HUDEP-2 (cell line): ENCODE measurements at regions not wholly inside any gene's neighbourhood (a gene's known extent, or its start where the extent isn't known, plus 50 kb on each side); places are given as distances from the start of the nearest gene placed in this dataset.
"Not testable (repeated sequence)": the region's sequence is repeated elsewhere in the genome, so short reads cannot be mapped to it uniquely, and the experiment has no call there.

Experiments used
- DNase-seq, 76 experiments: peaks; one replicate each; lab custom pipeline; 2025; ENCODE audit not compliant: unreplicated experiment in 76 of 76; lab: John Stamatoyannopoulos, UW

- DNase-seq = no peak
Observed at GRCh38 chr4:147139455-147140198, 194.0 kb upstream of the TTC29 start.

- DNase-seq = no peak
Observed at GRCh38 chr4:147151763-147152162, 206.1 kb upstream of the TTC29 start.

DNA sequence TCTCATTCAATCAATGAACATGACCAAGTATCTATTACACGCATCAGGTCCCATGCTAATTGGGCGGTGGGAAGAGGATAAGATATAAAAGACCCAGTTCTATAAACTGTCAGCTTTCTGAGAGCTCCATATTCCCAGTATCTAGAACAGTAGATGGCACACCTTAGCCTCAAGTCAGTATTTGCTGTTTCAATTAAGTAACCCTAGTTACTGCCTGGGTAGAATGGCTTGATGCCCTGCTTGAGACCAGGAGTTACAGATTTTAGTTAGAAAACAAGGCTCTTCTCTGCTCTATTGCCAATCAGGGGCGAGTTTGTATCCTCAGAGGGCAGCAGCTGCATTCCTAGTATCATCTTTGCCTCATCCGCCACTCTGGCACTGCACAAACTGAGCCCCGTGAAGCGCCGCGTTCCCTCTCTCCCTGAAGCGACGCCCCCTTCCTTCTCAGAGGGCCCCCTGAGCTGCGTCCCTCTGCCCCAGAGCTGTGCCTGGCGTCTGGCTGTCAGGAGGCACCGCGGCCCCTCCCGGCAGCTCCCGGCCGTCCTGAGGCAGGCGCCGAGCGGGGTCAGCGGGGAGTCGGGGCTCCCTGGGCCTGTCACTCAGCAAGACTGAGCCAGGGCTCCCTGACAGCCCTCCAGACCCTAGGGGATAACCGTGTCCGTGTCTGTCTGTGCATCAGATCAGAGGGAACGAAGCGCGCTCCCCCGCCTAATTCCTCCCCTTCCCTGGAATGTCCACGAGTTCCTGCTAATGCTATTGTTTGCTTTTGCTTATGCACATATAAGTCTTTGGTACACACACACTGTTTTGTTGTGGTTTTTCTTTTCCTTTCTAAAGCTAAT, 212.4 kb upstream of the TTC29 start:
- DNase-seq = no peak

- DNase-seq = peak in 13 of 76 experiments; percentile 1 to 41 (median 8)
Observed at GRCh38 chr4:147160908-147161513, 215.3 kb upstream of the TTC29 start.

GRCh38 chr4:147163311-147163710, 217.6 kb upstream of the TTC29 start:
- no peak for DNase-seq

GRCh38 chr4:147168200-147168599, 222.5 kb upstream of the TTC29 start:
- not testable (repeated sequence) for DNase-seq

DNA sequence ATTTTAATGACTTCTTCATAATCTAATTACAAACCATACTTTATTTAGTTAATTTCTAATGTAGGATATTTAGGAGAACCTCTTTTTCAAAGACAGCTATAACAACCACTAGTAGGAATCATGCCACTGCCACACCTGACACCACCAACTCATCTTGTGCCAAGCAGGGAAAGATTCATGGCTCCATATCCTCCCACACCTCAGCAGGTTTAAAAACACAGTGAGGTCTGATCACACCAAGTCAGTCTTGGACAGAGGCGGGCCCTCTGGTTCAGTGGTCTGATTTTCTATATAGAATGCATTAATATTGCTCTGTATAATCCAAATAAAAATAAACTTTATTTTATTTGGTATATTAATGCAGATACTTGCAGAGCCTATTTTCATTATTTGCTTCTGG, 227.7 kb upstream of the TTC29 start:
- no peak for DNase-seq

DNA sequence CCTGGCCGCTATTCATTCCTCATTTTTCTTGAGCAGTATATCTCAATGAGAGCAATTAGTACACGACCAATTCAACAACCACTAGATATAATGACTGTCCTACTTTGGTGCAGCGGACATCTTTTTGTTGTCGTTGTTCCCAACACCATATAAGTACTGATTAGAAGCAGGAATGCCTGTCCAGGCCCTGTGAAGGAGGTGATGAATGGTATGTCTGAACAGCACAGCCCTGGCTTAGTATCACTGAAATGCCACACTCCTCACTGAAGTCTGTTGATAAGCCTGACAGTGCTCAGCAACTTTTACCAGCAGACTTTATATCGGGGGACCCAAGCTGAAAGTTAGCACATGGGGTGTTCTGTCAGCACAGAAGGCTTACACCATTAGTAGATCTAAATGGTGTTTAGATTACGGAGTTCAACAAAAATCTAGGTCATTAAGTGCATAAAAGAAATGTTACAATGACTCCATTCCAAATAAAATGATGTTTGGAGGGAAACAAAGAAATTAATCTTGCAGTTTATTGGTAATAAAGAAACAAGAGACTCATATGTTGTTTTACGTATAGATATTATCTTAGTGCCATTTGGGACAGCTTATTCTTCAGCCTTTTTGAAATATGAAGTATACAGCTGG, 228.3 kb upstream of the TTC29 start:
- no peak for DNase-seq

DNA sequence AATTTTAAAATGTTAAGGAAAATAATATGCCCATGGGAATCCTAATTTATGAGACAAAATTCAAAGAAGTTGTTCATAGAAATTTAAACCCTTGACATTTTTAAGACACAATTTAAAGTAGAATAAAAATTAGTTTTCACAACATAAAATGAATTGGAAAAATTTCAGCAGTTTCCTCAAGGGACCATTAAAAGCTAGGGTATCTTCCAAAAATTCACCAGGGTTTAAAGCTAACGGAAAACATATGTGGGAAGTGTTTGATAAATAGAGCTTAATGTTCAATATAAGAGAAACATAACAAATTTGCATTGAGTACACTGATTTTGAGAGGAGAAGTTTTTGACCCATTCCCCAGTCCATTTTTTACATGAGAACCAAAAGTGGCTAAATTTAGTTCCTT, 228.9 kb upstream of the TTC29 start:
- no peak for DNase-seq

- no peak for DNase-seq
Observed at GRCh38 chr4:147175460-147176025, 229.9 kb upstream of the TTC29 start.

GRCh38 chr4:147182041-147182440, 236.4 kb upstream of the TTC29 start:
- DNase-seq = no peak

- no peak for DNase-seq
Observed at GRCh38 chr4:147192679-147193078, 247.0 kb upstream of the TTC29 start.

- DNase-seq = peak in 2 of 76 experiments; percentile 1
Observed at GRCh38 chr4:147194114-147194513, 248.4 kb upstream of the TTC29 start.

DNA sequence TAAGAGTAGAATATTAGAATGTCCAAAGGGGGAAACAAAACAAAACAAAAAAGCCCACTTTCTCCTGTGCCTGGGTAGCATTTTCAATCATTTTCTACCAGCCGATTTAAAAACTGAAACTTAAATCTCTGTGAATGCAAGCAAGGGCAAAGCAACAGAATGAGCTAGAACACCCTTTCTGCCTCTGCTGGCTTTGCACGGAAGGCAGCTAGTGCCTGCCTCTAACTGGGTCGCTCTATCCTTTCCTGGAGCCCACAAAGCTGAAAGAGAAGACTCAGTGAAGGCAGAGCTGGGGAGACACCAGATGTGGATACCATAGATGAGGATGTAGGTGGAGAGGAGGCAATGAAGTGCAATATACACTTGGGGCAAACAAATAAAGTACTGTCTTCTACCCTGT, 248.9 kb upstream of the TTC29 start:
- no peak for DNase-seq

GRCh38 chr4:147195386-147195785, 249.7 kb upstream of the TTC29 start:
- no peak for DNase-seq

DNA sequence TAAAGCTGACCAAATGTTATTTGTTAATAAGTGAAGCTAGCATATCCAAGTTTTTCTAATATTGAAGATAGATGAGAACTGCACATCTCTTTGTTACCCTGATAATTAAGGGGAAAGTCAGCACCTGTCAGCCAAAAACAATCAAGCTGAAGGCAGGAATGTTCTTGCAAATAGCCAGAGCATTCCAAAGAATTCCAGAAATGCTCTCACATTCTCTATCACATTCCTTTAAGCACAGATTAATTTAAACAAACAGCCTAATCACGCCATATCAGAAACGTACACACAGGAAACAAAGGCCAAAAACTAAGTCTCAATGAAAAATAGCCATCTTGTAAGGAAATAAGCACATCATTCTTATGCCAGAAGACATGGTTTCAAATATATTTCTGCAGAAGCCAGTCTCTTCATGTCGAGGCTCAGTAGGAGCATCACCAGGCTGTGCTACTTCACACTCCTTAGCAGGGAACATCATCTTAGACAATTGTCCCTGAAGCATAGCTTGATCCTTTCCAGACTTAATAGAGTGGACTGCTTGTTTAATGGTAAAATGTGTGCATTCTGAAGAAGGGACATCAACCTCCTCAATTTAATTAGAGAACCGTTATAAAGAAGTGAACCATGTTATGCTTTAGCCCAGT, 252.9 kb upstream of the TTC29 start:
- no peak for DNase-seq

- no peak for DNase-seq
Observed at GRCh38 chr4:147201016-147201415, 255.4 kb upstream of the TTC29 start.

- no peak for DNase-seq
Observed at GRCh38 chr4:147206807-147207206, 261.1 kb upstream of the TTC29 start.

DNA sequence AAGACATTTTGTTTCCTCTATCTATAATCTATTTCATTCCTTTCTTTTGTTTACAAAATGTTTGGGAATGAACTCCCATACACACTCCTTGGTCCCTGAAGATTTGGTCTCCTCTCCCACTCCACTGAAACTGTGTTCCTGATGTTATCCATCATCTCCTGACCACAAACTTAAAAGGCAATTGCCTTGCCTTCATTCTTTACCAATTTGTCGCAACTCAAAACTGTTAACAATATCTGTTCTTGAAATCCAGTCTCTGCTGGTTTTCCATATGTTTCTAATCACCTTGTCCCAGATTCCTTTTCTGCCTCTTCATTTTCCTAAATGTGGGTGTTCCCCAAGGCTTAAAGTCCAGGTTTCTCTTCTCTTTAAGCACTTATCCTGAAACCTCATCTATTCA, 262.2 kb upstream of the TTC29 start:
- no peak for DNase-seq

DNA sequence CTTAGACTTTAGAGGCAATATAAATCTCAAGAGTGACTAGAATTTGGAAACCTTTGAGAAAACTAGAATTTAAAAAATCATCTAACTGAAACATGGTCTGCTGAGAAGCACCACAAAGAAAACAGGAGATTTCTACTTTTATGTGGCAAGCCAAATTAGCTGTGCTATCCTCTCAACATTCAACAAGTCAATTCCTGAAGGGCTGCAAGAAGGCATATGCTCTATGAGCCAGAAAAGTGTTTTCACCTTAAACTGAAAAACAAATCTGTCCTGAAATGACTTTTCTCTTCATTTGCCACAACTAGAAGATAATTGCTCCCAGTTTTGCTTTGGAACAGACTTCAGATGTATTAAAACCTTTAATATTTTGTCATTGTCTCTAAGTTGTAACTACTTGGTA, 263.2 kb upstream of the EDNRA start:
- no peak for DNase-seq
